Gastrocnemius medialis (tissue), 4 donors: ENCODE measurements at regions not wholly inside any gene's neighbourhood (a gene's known extent, or its start where the extent isn't known, plus 50 kb on each side); places are given as distances from the start of the nearest gene placed in this dataset.

Source experiments
- ATAC-seq, 2 donors: fragments of 150-250 bp; one replicate each; pipeline ENCODE4 v1.9.1; 2016
- DNase-seq, 2 donors: peaks; one replicate each; pipeline ENCODE4 v3.0.0-alpha.2; 2019
- H3K27ac ChIP-seq, 4 donors: fragments of 200-600 bp; sonication (generic); 1 replicate in 1 of 4; 2 replicates in 3 of 4; pipeline ENCODE4 v1.5.1; 2016 to 2018; ENCODE audit warnings: mild to moderate bottlenecking in 2 of 4, moderate library complexity in 1 of 4
- H3K27me3 ChIP-seq, 3 donors: fragments of 200-600 bp; sonication (generic) in 2 of 3; 1 replicate in 1 of 3; 2 replicates in 2 of 3; pipeline versions ENCODE4 v1.5.1 to v1.6.0; 2016 to 2019; ENCODE audit warnings: mild to moderate bottlenecking in 1 of 3, moderate library complexity in 1 of 3
- H3K36me3 ChIP-seq, 2 donors: fragments of 200-600 bp; sonication (generic) in 1 of 2; one replicate each; pipeline ENCODE4 v1.5.1; 2017 to 2018
- H3K4me1 ChIP-seq, 2 donors: fragments of 200-600 bp; sonication (generic) in 1 of 2; one replicate each; pipeline ENCODE4 v1.5.1; 2016 to 2017; ENCODE audit warnings: mild to moderate bottlenecking in 2 of 2
- H3K4me3 ChIP-seq, 4 donors: fragments of 200-600 bp; sonication (generic) in 3 of 4; 1 replicate in 1 of 4; 2 replicates in 3 of 4; pipeline ENCODE4 v1.5.1; 2016 to 2019; ENCODE audit warnings: mild to moderate bottlenecking in 2 of 4
- H3K9me3 ChIP-seq, 3 donors: fragments of 200-600 bp; sonication (generic) in 2 of 3; 1 replicate in 1 of 3; 2 replicates in 2 of 3; pipeline ENCODE4 v1.5.1; 2016 to 2019
- CTCF ChIP-seq, 5 experiments: fragments of 450-650 bp in 3 of 5; fragments of 200-600 bp in 2 of 5; sonication (generic) in 2 of 5; IDR thresholded peaks in 4 of 5; conservative IDR thresholded peaks in 1 of 5; 1 replicate in 4 of 5; 2 replicates in 1 of 5; pipeline ENCODE4 v1.5.1; 2016 to 2019; ENCODE audit warnings: antibody characterized with exemption in 5 of 5, mild to moderate bottlenecking in 3 of 5, moderate library complexity in 3 of 5
- POLR2A ChIP-seq, 2 donors: fragments of 450-650 bp; IDR thresholded peaks; one replicate each; pipeline ENCODE4 v1.6.1; 2017; ENCODE audit warnings: antibody characterized with exemption in 2 of 2, mild to moderate bottlenecking in 2 of 2, moderate library complexity in 2 of 2
- in situ Hi-C, 4 donors: fragments of 200-750 bp; cut with MboI; loops; one replicate each; pipeline versions ENCODE4 v1.15.0 to v1.8.0; 2017; ENCODE audit warnings: low sequenced_read_pairs in 4 of 4
- intact Hi-C: fragments of 100-400 bp; cut with DNase I; formaldehyde crosslinking; loops from one replicate; pipeline ENCODE4 v1.15.1; 2023; ENCODE audit warnings: low total_unique reads

GRCh38 chr6:156260815-156261214 lies 516.4 kb upstream of the ARID1B start:
- ATAC-seq (no peak), DNase-seq (no peak)
- Histone ChIP-seq H3K9me3 (no peaks in the 10 kb centered on the region), H3K4me3 (no peak overlapping the region), H3K36me3 (no peaks in the 10 kb centered on the region), H3K27ac (no peak overlapping the region), H3K27me3 (no peaks in the 10 kb centered on the region), H3K4me1 (no peaks in the 10 kb centered on the region)
- intact Hi-C loops = no loop called here
- in situ Hi-C loops = no loop called here
- no peak for TF ChIP-seq POLR2A (IDR thresholded peaks at IDR 0.05)
- TF ChIP-seq CTCF (IDR thresholded peaks at IDR 0.05 in 4 of 5, conservative IDR thresholded peaks at IDR 0.05 in 1 of 5) = no peak

GRCh38 chr6:156258981-156259380 lies 518.2 kb upstream of the ARID1B start:
- TF ChIP-seq CTCF (IDR thresholded peaks at IDR 0.05 in 4 of 5, conservative IDR thresholded peaks at IDR 0.05 in 1 of 5) (no peak), POLR2A (IDR thresholded peaks at IDR 0.05) (no peak)
- Histone ChIP-seq H3K27me3 (no peaks in the 10 kb centered on the region), H3K9me3 (no peaks in the 10 kb centered on the region), H3K4me1 (no peaks in the 10 kb centered on the region), H3K36me3 (no peaks in the 10 kb centered on the region), H3K4me3 (no peak overlapping the region), H3K27ac (no peak overlapping the region)
- ATAC-seq (no peak), DNase-seq (no peak)
- intact Hi-C loops = no loop called here
- in situ Hi-C loops = no loop called here

- no peak overlapping the region for H3K4me3 ChIP-seq
- ATAC-seq = no peak
- H3K27ac ChIP-seq = no peak overlapping the region
- DNase-seq = no peak
- H3K36me3 ChIP-seq = no peaks in the 10 kb centered on the region
- no peaks in the 10 kb centered on the region for H3K27me3 ChIP-seq
- intact Hi-C loops (no loop called here), in situ Hi-C loops (no loop called here)
- no peaks in the 10 kb centered on the region for H3K9me3 ChIP-seq
- TF ChIP-seq CTCF (IDR thresholded peaks at IDR 0.05 in 4 of 5, conservative IDR thresholded peaks at IDR 0.05 in 1 of 5) (no peak), POLR2A (IDR thresholded peaks at IDR 0.05) (no peak)
- H3K4me1 ChIP-seq = no peaks in the 10 kb centered on the region
Observed at GRCh38 chr6:156256161-156256560, 521.0 kb upstream of the ARID1B start.

GRCh38 chr6:156254240-156254639 lies 522.9 kb upstream of the ARID1B start:
- Histone ChIP-seq H3K4me1 (no peaks in the 10 kb centered on the region), H3K27ac (no peak overlapping the region), H3K9me3 (no peaks in the 10 kb centered on the region), H3K4me3 (no peak overlapping the region), H3K27me3 (no peaks in the 10 kb centered on the region), H3K36me3 (no peaks in the 10 kb centered on the region)
- TF ChIP-seq CTCF (IDR thresholded peaks at IDR 0.05 in 4 of 5, conservative IDR thresholded peaks at IDR 0.05 in 1 of 5) (no peak), POLR2A (IDR thresholded peaks at IDR 0.05) (no peak)
- DNase-seq (no peak), ATAC-seq (no peak)
- intact Hi-C loops = no loop called here
- in situ Hi-C loops = no loop called here

GRCh38 chr6:156250593-156250992 lies 526.6 kb upstream of the ARID1B start:
- TF ChIP-seq POLR2A (IDR thresholded peaks at IDR 0.05) (no peak), CTCF (IDR thresholded peaks at IDR 0.05 in 4 of 5, conservative IDR thresholded peaks at IDR 0.05 in 1 of 5) (no peak)
- Histone ChIP-seq H3K4me1 (no peaks in the 10 kb centered on the region), H3K4me3 (no peak overlapping the region), H3K27me3 (no peaks in the 10 kb centered on the region), H3K36me3 (no peaks in the 10 kb centered on the region), H3K27ac (no peak overlapping the region), H3K9me3 (no peaks in the 10 kb centered on the region)
- ATAC-seq = no peak
- no peak for DNase-seq
- intact Hi-C loops = no loop called here
- in situ Hi-C loops = no loop called here
